HepG2 (cell line): ENCODE measurements at regions not wholly inside any gene's neighbourhood (a gene's known extent, or its start where the extent isn't known, plus 50 kb on each side); places are given as distances from the start of the nearest gene placed in this dataset.

ENCODE experiments used
- ELF3 ChIP-seq: IDR thresholded peaks from 2 replicates; pipeline ENCODE4 v1.6.1; 2016; ENCODE audit warnings: missing genetic modification reagents, missing compliant biosample characterization
- FOXK1 ChIP-seq: sonication (generic); formaldehyde crosslinking; IDR thresholded peaks from 2 replicates; pipeline ENCODE4 v1.4.0; 2020; ENCODE audit warnings: low read depth, missing genetic modification reagents, borderline replicate concordance
- FOXP4 ChIP-seq: sonication (generic); formaldehyde crosslinking; IDR thresholded peaks from 2 replicates; pipeline ENCODE4 v1.4.0; 2020; ENCODE audit warnings: missing genetic modification reagents
- GFI1 ChIP-seq: sonication (generic); formaldehyde crosslinking; IDR thresholded peaks from 2 replicates; pipeline ENCODE4 v1.5.0; 2020; ENCODE audit warnings: missing genetic modification reagents, mild to moderate bottlenecking, borderline replicate concordance
- HHEX ChIP-seq: IDR thresholded peaks from 2 replicates; pipeline ENCODE4 v1.6.1; 2016; ENCODE audit warnings: control low read depth
- KMT2A ChIP-seq: sonication (generic); formaldehyde crosslinking; IDR thresholded peaks from 2 replicates; pipeline ENCODE4 v1.4.0; 2020; ENCODE audit warnings: missing genetic modification reagents
- MEF2D ChIP-seq: sonication (generic); formaldehyde crosslinking; IDR thresholded peaks from 2 replicates; pipeline ENCODE4 v1.5.1; 2020; ENCODE audit warnings: mild to moderate bottlenecking, missing genetic modification reagents
- NONO ChIP-seq, 2 experiments: fragments of 450-650 bp in 1 of 2; sonication (generic) in 1 of 2; formaldehyde crosslinking in 1 of 2; IDR thresholded peaks in 1 of 2; conservative IDR thresholded peaks in 1 of 2; 2 replicates each; pipeline versions ENCODE4 v1.6.1 to v1.8.0; 2017 to 2022; ENCODE audit warnings: mild to moderate bottlenecking in 1 of 2, missing genetic modification reagents in 1 of 2, moderate library complexity in 1 of 2
- NR2F2 ChIP-seq: IDR thresholded peaks from 2 replicates; pipeline ENCODE4 v1.6.1; 2012; ENCODE audit warnings: low read depth, inconsistent platforms, borderline replicate concordance
- NR2F6 ChIP-seq, 2 experiments: IDR thresholded peaks; 2 replicates each; pipeline ENCODE4 v1.6.1; 2016; ENCODE audit warnings: antibody characterized with exemption in 1 of 2, mild to moderate bottlenecking in 1 of 2
- REL ChIP-seq: sonication (generic); formaldehyde crosslinking; conservative IDR thresholded peaks from 2 replicates; pipeline ENCODE4 v1.8.0; 2022; ENCODE audit warnings: mild to moderate bottlenecking, missing genetic modification reagents, moderate library complexity
- REPIN1 ChIP-seq: sonication (generic); formaldehyde crosslinking; IDR thresholded peaks from 2 replicates; pipeline ENCODE4 v1.8.0; 2022; ENCODE audit warnings: missing genetic modification reagents, low read depth, mild to moderate bottlenecking, borderline replicate concordance
- SAP130 ChIP-seq: IDR thresholded peaks from 2 replicates; pipeline ENCODE4 v1.6.1; 2016; ENCODE audit warnings: low read depth
- TAF15 ChIP-seq: fragments of 200-400 bp; formaldehyde crosslinking; IDR thresholded peaks from one replicate; pipeline ENCODE4 v1.6.1; 2018; ENCODE audit warnings: mild to moderate bottlenecking, low read depth, low read length; ENCODE audit not compliant: poor library complexity, severe bottlenecking
- XBP1 ChIP-seq: sonication (generic); formaldehyde crosslinking; IDR thresholded peaks from 2 replicates; pipeline ENCODE4 v1.5.0; 2020; ENCODE audit warnings: missing genetic modification reagents
- ZBED4 ChIP-seq: sonication (generic); formaldehyde crosslinking; IDR thresholded peaks from 2 replicates; pipeline ENCODE4 v1.4.0; 2020; ENCODE audit warnings: missing genetic modification reagents, borderline replicate concordance
- ZBTB21 ChIP-seq: sonication (generic); formaldehyde crosslinking; IDR thresholded peaks from 2 replicates; pipeline ENCODE4 v1.4.0; 2020; ENCODE audit warnings: missing genetic modification reagents
- ZFP36L1 ChIP-seq: sonication (generic); formaldehyde crosslinking; IDR thresholded peaks from 2 replicates; pipeline ENCODE4 v1.8.0; 2022; ENCODE audit warnings: mild to moderate bottlenecking, missing genetic modification reagents, moderate library complexity
- ZMYM3 ChIP-seq: sonication (generic); formaldehyde crosslinking; IDR thresholded peaks from 2 replicates; pipeline ENCODE4 v1.5.1; 2020; ENCODE audit warnings: mild to moderate bottlenecking, missing genetic modification reagents
- ZNF20 ChIP-seq: sonication (generic); formaldehyde crosslinking; IDR thresholded peaks from 2 replicates; pipeline ENCODE4 v1.4.0; 2020; ENCODE audit warnings: mild to moderate bottlenecking, moderate library complexity, missing genetic modification reagents
- TF ChIP-seq, protein P1 (sequence below): sonication (generic); formaldehyde crosslinking; IDR thresholded peaks from 2 replicates; pipeline ENCODE4 v1.5.1; 2020; ENCODE audit warnings: mild to moderate bottlenecking, moderate library complexity, missing genetic modification reagents

DNA sequence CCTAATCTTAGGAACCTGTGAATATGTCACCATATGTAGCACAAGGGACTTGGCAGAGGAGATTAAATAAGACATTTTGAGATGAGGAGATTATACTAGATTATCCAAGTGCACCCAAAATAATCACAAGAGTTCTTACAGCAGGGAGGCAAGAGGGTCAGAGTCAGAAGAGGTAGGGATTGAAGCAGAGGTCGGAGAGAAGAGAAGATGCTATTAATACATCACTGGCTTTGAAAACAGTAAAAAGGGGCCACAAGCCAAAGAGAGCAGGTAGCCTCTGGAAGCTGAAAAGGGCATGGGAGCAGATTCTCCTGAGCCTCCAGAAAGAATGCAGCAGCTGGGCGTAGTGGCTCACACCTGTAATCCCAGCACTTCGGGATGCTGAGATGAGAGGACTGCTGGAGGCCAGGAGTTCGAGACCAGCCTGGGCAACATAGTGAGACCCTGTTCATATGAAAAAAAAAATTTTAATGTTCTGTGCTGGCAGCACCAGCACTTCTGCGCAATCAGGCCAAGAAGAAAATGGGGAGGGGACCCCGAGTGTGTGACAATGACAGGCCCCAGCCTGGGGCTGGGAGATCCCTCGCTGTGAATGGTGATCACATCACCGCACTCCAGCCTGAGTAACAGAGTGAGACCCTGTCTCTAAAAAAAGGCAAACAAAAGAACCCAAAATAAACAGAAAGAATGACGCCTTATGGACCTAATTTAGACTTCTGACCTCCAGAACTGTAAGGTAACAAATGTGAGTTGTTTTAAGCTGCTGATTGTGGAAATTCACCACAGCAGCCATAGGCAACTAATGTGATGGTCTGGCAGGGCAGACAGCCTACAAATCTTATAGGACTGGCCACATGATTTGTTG is 275.4 kb downstream of the MRTFB start (continued):
- TF ChIP-seq FOXP4 (CRISPR knock-in tag) (peak; percentile 45; the same call in 1 of the 2 replicates), GFI1 (CRISPR knock-in tag) (peak; percentile 49; the same call in 1 of the 2 replicates), ZBTB21 (CRISPR knock-in tag) (peak; percentile 48; the same call in 1 of the 2 replicates), KMT2A (CRISPR knock-in tag) (no peak), ZMYM3 (CRISPR knock-in tag) (peak; percentile 67), REL (0 out of 2 replicates have a peak, but pooled peaks have one; percentile 65), NR2F2 (no peak; the same call in 1 of the 2 replicates), ELF3 (CRISPR knock-in tag) (0 out of 2 replicates have a peak, but pooled peaks have one; percentile 20), FOXK1 (0 out of 2 replicates have a peak, but pooled peaks have one; percentile 20), ZNF20 (CRISPR knock-in tag) (no peak), ZBED4 (no peak), NR2F6 (IDR thresholded peaks at IDR 0.05) (peak; percentile 17; the same call in 1 of the 2 replicates), NR2F6 (CRISPR knock-in tag; IDR thresholded peaks at IDR 0.05) (peak; percentile 74; the same call in 1 of the 2 replicates), TAF15 (no peak), ZFP36L1 (CRISPR knock-in tag) (no peak), XBP1 (CRISPR knock-in tag) (no peak), SAP130 (CRISPR knock-in tag) (0 out of 2 replicates have a peak, but pooled peaks have one; percentile 26), MEF2D (peak; percentile 91), NONO (IDR thresholded peaks at IDR 0.05) (no peak), NONO (CRISPR knock-in tag; conservative IDR thresholded peaks at IDR 0.05) (peak; percentile 65), REPIN1 (CRISPR knock-in tag) (peak; percentile 44; the same call in 1 of the 2 replicates), HHEX (CRISPR knock-in tag) (no peak)
- TF ChIP-seq, protein P1, sequence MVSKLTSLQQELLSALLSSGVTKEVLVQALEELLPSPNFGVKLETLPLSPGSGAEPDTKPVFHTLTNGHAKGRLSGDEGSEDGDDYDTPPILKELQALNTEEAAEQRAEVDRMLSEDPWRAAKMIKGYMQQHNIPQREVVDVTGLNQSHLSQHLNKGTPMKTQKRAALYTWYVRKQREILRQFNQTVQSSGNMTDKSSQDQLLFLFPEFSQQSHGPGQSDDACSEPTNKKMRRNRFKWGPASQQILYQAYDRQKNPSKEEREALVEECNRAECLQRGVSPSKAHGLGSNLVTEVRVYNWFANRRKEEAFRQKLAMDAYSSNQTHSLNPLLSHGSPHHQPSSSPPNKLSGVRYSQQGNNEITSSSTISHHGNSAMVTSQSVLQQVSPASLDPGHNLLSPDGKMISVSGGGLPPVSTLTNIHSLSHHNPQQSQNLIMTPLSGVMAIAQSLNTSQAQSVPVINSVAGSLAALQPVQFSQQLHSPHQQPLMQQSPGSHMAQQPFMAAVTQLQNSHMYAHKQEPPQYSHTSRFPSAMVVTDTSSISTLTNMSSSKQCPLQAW (CRISPR knock-in tag) = peak; percentile 34; the same call in 1 of the 2 replicates
